UCSD-AML1 (cell line): ENCODE measurements at regions not wholly inside any gene's neighbourhood (a gene's known extent, or its start where the extent isn't known, plus 50 kb on each side); places are given as distances from the start of the nearest gene placed in this dataset.
"Not testable (repeated sequence)": the region's sequence is repeated elsewhere in the genome, so short reads cannot be mapped to it uniquely, and the experiment has no call there.

Experiments used
- DNase-seq: peaks from one replicate; lab custom pipeline; 2025; ENCODE audit not compliant: unreplicated experiment; lab: John Stamatoyannopoulos, UW

- DNase-seq = no peak
Observed at GRCh38 chr3:147471741-147472140, 62.6 kb downstream of the ZIC1 start.

GRCh38 chr3:147472846-147473245, 63.7 kb downstream of the ZIC1 start:
- no peak for DNase-seq

- DNase-seq = no peak
Observed at GRCh38 chr3:147483145-147483544, 74.0 kb downstream of the ZIC1 start.

GRCh38 chr3:147483578-147483977, 74.4 kb downstream of the ZIC1 start:
- DNase-seq = no peak

GRCh38 chr3:147493065-147493464, 83.9 kb downstream of the ZIC1 start:
- no peak for DNase-seq

GRCh38 chr3:147493666-147494065, 84.5 kb downstream of the ZIC1 start:
- no peak for DNase-seq

- no peak for DNase-seq
Observed at GRCh38 chr3:147497286-147497685, 88.1 kb downstream of the ZIC1 start.

- no peak for DNase-seq
Observed at GRCh38 chr3:147507638-147508286, 98.6 kb downstream of the ZIC1 start.

GRCh38 chr3:147509448-147509847, 100.3 kb downstream of the ZIC1 start:
- DNase-seq = no peak

- DNase-seq = no peak
Observed at GRCh38 chr3:147513785-147514184, 104.6 kb downstream of the ZIC1 start.

GRCh38 chr3:147514366-147515160, 105.4 kb downstream of the ZIC1 start:
- no peak for DNase-seq

GRCh38 chr3:147518465-147518864, 109.3 kb downstream of the ZIC1 start:
- DNase-seq = no peak

- DNase-seq = no peak
Observed at GRCh38 chr3:147521646-147522045, 112.5 kb downstream of the ZIC1 start.

- DNase-seq = not testable (repeated sequence)
Observed at GRCh38 chr3:147522780-147523179, 113.6 kb downstream of the ZIC1 start.

GRCh38 chr3:147529551-147529950, 120.4 kb downstream of the ZIC1 start:
- no peak for DNase-seq

GRCh38 chr3:147538034-147538433, 128.9 kb downstream of the ZIC1 start:
- DNase-seq = no peak

- no peak for DNase-seq
Observed at GRCh38 chr3:147540921-147541320, 131.8 kb downstream of the ZIC1 start.

- DNase-seq = no peak
Observed at GRCh38 chr3:147544290-147544689, 135.1 kb downstream of the ZIC1 start.

- no peak for DNase-seq
Observed at GRCh38 chr3:147551491-147551890, 142.3 kb downstream of the ZIC1 start.

- DNase-seq = no peak
Observed at GRCh38 chr3:147554332-147554731, 145.2 kb downstream of the ZIC1 start.

- DNase-seq = no peak
Observed at GRCh38 chr3:147572970-147573340, 163.8 kb downstream of the ZIC1 start.

GRCh38 chr3:147574621-147575020, 165.5 kb downstream of the ZIC1 start:
- DNase-seq = no peak

GRCh38 chr3:147575391-147575790, 166.2 kb downstream of the ZIC1 start:
- no peak for DNase-seq
